ENCODE measurements at regions not wholly inside any gene's neighbourhood (a gene's known extent, or its start where the extent isn't known, plus 50 kb on each side); places are given as distances from the start of the nearest gene placed in this dataset.
A peak's percentile ranks its signal among the peaks of the same experiment; 100 is the strongest.

GRCh38 chr2:226030788-226031646, 631.5 kb downstream of the NYAP2 start (continued):
- no peak for TF ChIP-seq ATF5 (CRISPR knock-in tag; IDR thresholded peaks at IDR 0.05; ENCODE audit: low read depth)
- TF ChIP-seq ZNF253 (CRISPR knock-in tag; IDR thresholded peaks at IDR 0.05; ENCODE audit: borderline replicate concordance): 0 out of 2 replicates have a peak, but pooled peaks have one; percentile 13
- TF ChIP-seq ZNF24 (IDR thresholded peaks at IDR 0.05): no peak; the same call in 1 of the 2 replicates
- TF ChIP-seq DZIP1 (CRISPR knock-in tag; IDR thresholded peaks at IDR 0.05): 0 out of 2 replicates have a peak, but pooled peaks have one; percentile 26
- TF ChIP-seq ERF (CRISPR knock-in tag; IDR thresholded peaks at IDR 0.05): peak; percentile 43; the same call in 1 of the 2 replicates
- peak; percentile 86 for TF ChIP-seq AGO1 (IDR thresholded peaks at IDR 0.05; ENCODE audit: low read depth, low read length, poor library complexity, severe bottlenecking)
- TF ChIP-seq KLF16 (CRISPR knock-in tag; IDR thresholded peaks at IDR 0.05): peak in 1 of 2 experiments; percentile 23; a peak in 1 of 4 replicates
- no peak for TF ChIP-seq SMARCC2 (IDR thresholded peaks at IDR 0.05)
- peak; percentile 70 for TF ChIP-seq PTBP1 (IDR thresholded peaks at IDR 0.05; ENCODE audit: low read depth, low read length, poor library complexity, severe bottlenecking)
- TF ChIP-seq ZSCAN30 (CRISPR knock-in tag; IDR thresholded peaks at IDR 0.05): no peak
- no peak for TF ChIP-seq ZNF570 (CRISPR knock-in tag; IDR thresholded peaks at IDR 0.05; ENCODE audit: borderline replicate concordance)
- TF ChIP-seq ZNF749 (CRISPR knock-in tag; IDR thresholded peaks at IDR 0.05; ENCODE audit: borderline replicate concordance): peak; percentile 78; the same call in 1 of the 2 replicates
- TF ChIP-seq RBFOX2 (IDR thresholded peaks at IDR 0.05; ENCODE audit: low read depth, low read length): peak; percentile 89
- no peak for TF ChIP-seq CEBPZ (IDR thresholded peaks at IDR 0.05; ENCODE audit: low read length)
- peak; percentile 89 for TF ChIP-seq POGZ (CRISPR knock-in tag; IDR thresholded peaks at IDR 0.05)
- TF ChIP-seq PHF20 (CRISPR knock-in tag; IDR thresholded peaks at IDR 0.05): peak; percentile 25; the same call in 1 of the 2 replicates
- TF ChIP-seq HMG20A (CRISPR knock-in tag; IDR thresholded peaks at IDR 0.05; ENCODE audit: borderline replicate concordance): peak; percentile 31
- TF ChIP-seq HOXA3 (CRISPR knock-in tag; IDR thresholded peaks at IDR 0.05): peak; percentile 66
- peak; percentile 76 for TF ChIP-seq GATAD2A (CRISPR knock-in tag; IDR thresholded peaks at IDR 0.05)
- TF ChIP-seq MAFK (conservative IDR thresholded peaks at IDR 0.05 in 1 of 2, IDR thresholded peaks at IDR 0.05 in 1 of 2; ENCODE audit: low read length in 2 of 2): no peak
- TF ChIP-seq MTF2 (CRISPR knock-in tag; IDR thresholded peaks at IDR 0.05; ENCODE audit: borderline replicate concordance): no peak
- TF ChIP-seq TP53 (CRISPR knock-in tag; conservative IDR thresholded peaks at IDR 0.05): 0 out of 2 replicates have a peak, but pooled peaks have one; percentile 65
- TF ChIP-seq ZNF781 (CRISPR knock-in tag; IDR thresholded peaks at IDR 0.05; ENCODE audit: borderline replicate concordance, not compliant biosample characterization): no peak
